Naive thymus-derived CD4-positive, alpha-beta T cell (primary cell): ENCODE measurements at regions not wholly inside any gene's neighbourhood (a gene's known extent, or its start where the extent isn't known, plus 50 kb on each side); places are given as distances from the start of the nearest gene placed in this dataset.
"Not testable (repeated sequence)": the region's sequence is repeated elsewhere in the genome, so short reads cannot be mapped to it uniquely, and the experiment has no call there.

Experiments used
- ATAC-seq: fragments of 150-1000 bp; cut with Tn5 transposase; 2 replicates; pipeline ENCODE4 v1.10.0; 2021; ENCODE audit warnings: mild to moderate bottlenecking, moderate library complexity
- CTCF ChIA-PET: fragments of 350-600 bp; sonication (Branson Sonifier 250); formaldehyde crosslinking; loops from one replicate; lab custom pipeline; 2021; ENCODE audit warnings: antibody characterized with exemption; lab: Charles Lee
- POLR2A ChIA-PET: fragments of 350-600 bp; sonication (Branson Sonifier 250); formaldehyde crosslinking; loops from one replicate; lab custom pipeline; 2021; ENCODE audit warnings: antibody characterized with exemption, inconsistent platforms; lab: Charles Lee
- DNase-seq, 9 donors: peaks; one replicate each; pipeline versions ENCODE4 v3.0.0 to v3.0.0-alpha.2; 2020 to 2022; ENCODE audit warnings: mixed read lengths in 1 of 9
- H3K27ac ChIP-seq: one replicate; pipeline ENCODE4 v1.7.0; 2013; ENCODE audit warnings: mild to moderate bottlenecking, low read depth, low read length, moderate library complexity
- H3K27me3 ChIP-seq, 2 donors: one replicate each; pipeline ENCODE4 v1.7.0; 2013; ENCODE audit warnings: low read length in 2 of 2, mild to moderate bottlenecking in 2 of 2, moderate library complexity in 2 of 2; ENCODE audit not compliant: control insufficient read depth in 2 of 2, insufficient read depth in 2 of 2
- H3K36me3 ChIP-seq, 3 experiments: 1 replicate in 2 of 3; 2 replicates in 1 of 3; pipeline ENCODE4 v1.7.0; 2013; ENCODE audit warnings: low read length in 3 of 3, mild to moderate bottlenecking in 3 of 3, moderate library complexity in 1 of 3; ENCODE audit not compliant: insufficient read depth in 3 of 3, control insufficient read depth in 2 of 3
- H3K4me1 ChIP-seq, 2 donors: one replicate each; pipeline ENCODE4 v1.7.0; 2013; ENCODE audit warnings: low read length in 2 of 2, mild to moderate bottlenecking in 2 of 2, moderate library complexity in 1 of 2; ENCODE audit not compliant: control insufficient read depth in 2 of 2, insufficient read depth in 2 of 2
- H3K4me3 ChIP-seq: 2 replicates; pipeline ENCODE4 v1.7.0; 2013; ENCODE audit warnings: mild to moderate bottlenecking, low read length
- H3K9me3 ChIP-seq, 3 experiments: 1 replicate in 2 of 3; 2 replicates in 1 of 3; pipeline ENCODE4 v1.7.0; 2013; ENCODE audit warnings: low read length in 3 of 3; ENCODE audit not compliant: control insufficient read depth in 2 of 3
- H3K27ac Mint-ChIP-seq, 9 donors: one replicate each; pipeline ENCODE4 v1.8.0; 2020 to 2022; ENCODE audit warnings: mixed read lengths in 9 of 9, mild to moderate bottlenecking in 8 of 9, moderate library complexity in 5 of 9, inconsistent platforms in 2 of 9
- H3K27me3 Mint-ChIP-seq, 5 donors: one replicate each; pipeline ENCODE4 v1.8.0; 2021 to 2022; ENCODE audit warnings: mixed read lengths in 5 of 5, mild to moderate bottlenecking in 1 of 5
- H3K36me3 Mint-ChIP-seq, 5 donors: one replicate each; pipeline ENCODE4 v1.8.0; 2020 to 2022; ENCODE audit warnings: mixed read lengths in 5 of 5, mild to moderate bottlenecking in 3 of 5, inconsistent platforms in 1 of 5
- H3K4me1 Mint-ChIP-seq, 7 donors: one replicate each; pipeline ENCODE4 v1.8.0; 2020 to 2022; ENCODE audit warnings: mixed read lengths in 7 of 7, mild to moderate bottlenecking in 3 of 7, inconsistent platforms in 1 of 7
- H3K4me3 Mint-ChIP-seq, 10 donors: one replicate each; pipeline ENCODE4 v1.8.0; 2020 to 2022; ENCODE audit warnings: mild to moderate bottlenecking in 10 of 10, mixed read lengths in 10 of 10, moderate library complexity in 6 of 10, inconsistent platforms in 2 of 10
- H3K9me3 Mint-ChIP-seq, 11 donors: one replicate each; pipeline ENCODE4 v1.8.0; 2020 to 2022; ENCODE audit warnings: mixed read lengths in 11 of 11, mild to moderate bottlenecking in 4 of 11, inconsistent platforms in 1 of 11, moderate library complexity in 1 of 11
- intact Hi-C, 2 donors: fragments of 100-400 bp; cut with micrococcal nuclease; formaldehyde crosslinking; loops; one replicate each; pipeline ENCODE4 v1.15.1; 2023

GRCh38 chr2:228771774-228772173 lies 499.3 kb downstream of the PID1 start:
- intact Hi-C loops: no loop called here
- Histone ChIP-seq H3K9me3 (no peaks in the 10 kb centered on the region), H3K36me3 (no peaks in the 10 kb centered on the region), H3K4me3 (no peak overlapping the region), H3K27me3 (no peaks in the 10 kb centered on the region), H3K4me1 (no peaks in the 10 kb centered on the region), H3K27ac (no peak overlapping the region)
- DNase-seq (no peak), ATAC-seq (no peak)
- H3K36me3 Mint-ChIP-seq: no peaks in the 10 kb centered on the region
- no peak overlapping the region for H3K27ac Mint-ChIP-seq
- CTCF ChIA-PET: no interaction called here
- no peak overlapping the region for H3K4me3 Mint-ChIP-seq
- peaks cover 0 to 32% (median 5%) of the 10 kb centered on the region in 11 donors for H3K9me3 Mint-ChIP-seq
- H3K27me3 Mint-ChIP-seq: no peaks in the 10 kb centered on the region
- POLR2A ChIA-PET: no interaction called here
- no peaks in the 10 kb centered on the region for H3K4me1 Mint-ChIP-seq

GRCh38 chr2:228771315-228771714 lies 499.8 kb downstream of the PID1 start:
- Mint-ChIP-seq H3K9me3 (peaks cover 0 to 32% (median 5%) of the 10 kb centered on the region in 11 donors), H3K27ac (no peak overlapping the region), H3K4me3 (no peak overlapping the region), H3K4me1 (no peaks in the 10 kb centered on the region), H3K27me3 (no peaks in the 10 kb centered on the region), H3K36me3 (no peaks in the 10 kb centered on the region)
- POLR2A ChIA-PET: no interaction called here
- Histone ChIP-seq H3K4me1 (no peaks in the 10 kb centered on the region), H3K4me3 (no peak overlapping the region), H3K27me3 (no peaks in the 10 kb centered on the region), H3K36me3 (no peaks in the 10 kb centered on the region), H3K9me3 (no peaks in the 10 kb centered on the region), H3K27ac (no peak overlapping the region)
- intact Hi-C loops: no loop called here
- ATAC-seq: no peak
- CTCF ChIA-PET: no interaction called here
- DNase-seq: no peak

GRCh38 chr2:228768818-228769217 lies 502.3 kb downstream of the PID1 start:
- Histone ChIP-seq H3K9me3 (no peaks in the 10 kb centered on the region), H3K36me3 (no peaks in the 10 kb centered on the region), H3K4me3 (no peak overlapping the region), H3K27me3 (no peaks in the 10 kb centered on the region), H3K4me1 (no peaks in the 10 kb centered on the region), H3K27ac (no peak overlapping the region)
- Mint-ChIP-seq H3K4me1 (no peaks in the 10 kb centered on the region), H3K36me3 (no peaks in the 10 kb centered on the region), H3K9me3 (peaks cover 0 to 20% (median 6%) of the 10 kb centered on the region in 11 donors), H3K27ac (no peak overlapping the region), H3K27me3 (no peaks in the 10 kb centered on the region), H3K4me3 (no peak overlapping the region)
- POLR2A ChIA-PET: no interaction called here
- intact Hi-C loops: no loop called here
- DNase-seq (no peak), ATAC-seq (no peak)
- CTCF ChIA-PET: no interaction called here

GRCh38 chr2:228768141-228768540 lies 502.9 kb downstream of the PID1 start:
- peaks cover 0 to 22% (median 6%) of the 10 kb centered on the region in 11 donors for H3K9me3 Mint-ChIP-seq
- H3K36me3 ChIP-seq, DNase-seq, H3K4me3 ChIP-seq, H3K9me3 ChIP-seq, ATAC-seq, H3K4me1 ChIP-seq, H3K27me3 ChIP-seq, H3K36me3 Mint-ChIP-seq, intact Hi-C loops, POLR2A ChIA-PET, H3K27me3 Mint-ChIP-seq, H3K4me1 Mint-ChIP-seq, H3K27ac Mint-ChIP-seq, CTCF ChIA-PET, H3K4me3 Mint-ChIP-seq, H3K27ac ChIP-seq: not testable (repeated sequence)

DNA sequence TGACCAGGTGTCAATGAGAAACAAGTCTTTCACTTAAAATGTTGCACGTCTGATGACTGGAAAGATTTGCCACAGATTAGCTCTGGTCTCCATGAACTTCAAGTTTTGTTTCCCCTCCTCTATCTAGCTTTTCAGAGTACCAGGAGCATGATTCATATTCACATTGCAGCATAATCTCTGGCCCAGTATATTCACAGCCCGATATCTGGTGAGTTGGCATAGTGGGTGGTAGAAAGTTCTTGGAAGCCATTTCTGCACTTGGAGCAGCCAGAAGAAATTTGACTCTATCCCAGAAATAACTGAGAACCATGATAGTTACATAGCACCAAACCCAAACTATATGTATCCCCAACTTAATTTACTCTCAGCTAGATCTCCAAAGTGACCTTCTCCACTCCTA lies 503.9 kb downstream of the PID1 start:
- intact Hi-C loops: no loop called here
- ATAC-seq (no peak), DNase-seq (no peak)
- no peaks in the 10 kb centered on the region for H3K4me1 ChIP-seq
- no peaks in the 10 kb centered on the region for H3K27me3 ChIP-seq
- H3K36me3 ChIP-seq: no peaks in the 10 kb centered on the region
- no peak overlapping the region for H3K27ac Mint-ChIP-seq
- peaks cover 0 to 21% (median 4%) of the 10 kb centered on the region in 11 donors for H3K9me3 Mint-ChIP-seq
- no peaks in the 10 kb centered on the region for H3K9me3 ChIP-seq
- no peak overlapping the region for H3K4me3 ChIP-seq
- H3K36me3 Mint-ChIP-seq: no peaks in the 10 kb centered on the region
- POLR2A ChIA-PET: no interaction called here
- no peaks in the 10 kb centered on the region for H3K27me3 Mint-ChIP-seq
- CTCF ChIA-PET: no interaction called here
- no peak overlapping the region for H3K27ac ChIP-seq
- no peak overlapping the region for H3K4me3 Mint-ChIP-seq
- H3K4me1 Mint-ChIP-seq: no peaks in the 10 kb centered on the region

DNA sequence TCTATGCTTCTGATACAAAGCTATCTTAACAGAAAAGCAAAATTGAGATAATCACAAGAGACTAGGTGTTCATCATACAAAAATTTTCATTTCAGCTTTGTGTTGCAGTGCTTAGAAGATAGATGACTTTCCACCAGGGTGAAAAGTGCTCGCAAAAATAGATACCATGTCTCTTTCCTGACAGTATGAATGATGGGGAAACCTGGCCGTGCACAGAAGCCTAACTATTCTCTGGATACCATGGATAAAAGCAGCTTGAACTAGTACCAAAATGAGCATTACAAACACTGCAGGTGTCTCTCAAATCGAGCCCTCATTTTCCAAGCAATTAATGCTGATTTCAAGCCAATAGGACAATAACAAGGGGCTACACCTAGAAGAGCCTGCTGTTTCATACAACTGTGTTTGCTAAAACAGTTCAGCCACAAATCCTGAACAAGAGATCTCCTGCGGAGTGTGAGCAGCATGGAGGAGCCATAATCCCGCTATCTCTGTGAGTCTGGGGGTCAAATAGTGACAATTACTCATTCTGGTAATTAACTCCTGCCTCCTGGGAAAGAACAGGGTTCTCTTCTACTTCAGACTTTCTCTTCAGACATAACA lies 507.6 kb downstream of the PID1 start:
- H3K27me3 ChIP-seq: no peaks in the 10 kb centered on the region
- POLR2A ChIA-PET: no interaction called here
- no peaks in the 10 kb centered on the region for H3K36me3 ChIP-seq
- no peaks in the 10 kb centered on the region for H3K4me1 ChIP-seq
- Mint-ChIP-seq H3K4me1 (no peaks in the 10 kb centered on the region), H3K36me3 (no peaks in the 10 kb centered on the region), H3K9me3 (peaks cover 0 to 9% (median 4%) of the 10 kb centered on the region in 11 donors), H3K27ac (no peak overlapping the region), H3K4me3 (no peak overlapping the region), H3K27me3 (no peaks in the 10 kb centered on the region)
- CTCF ChIA-PET: no interaction called here
- no peak overlapping the region for H3K27ac ChIP-seq
- H3K4me3 ChIP-seq: no peak overlapping the region
- no peak for ATAC-seq
- DNase-seq: no peak
- no peaks in the 10 kb centered on the region for H3K9me3 ChIP-seq
- intact Hi-C loops: no loop called here

DNA sequence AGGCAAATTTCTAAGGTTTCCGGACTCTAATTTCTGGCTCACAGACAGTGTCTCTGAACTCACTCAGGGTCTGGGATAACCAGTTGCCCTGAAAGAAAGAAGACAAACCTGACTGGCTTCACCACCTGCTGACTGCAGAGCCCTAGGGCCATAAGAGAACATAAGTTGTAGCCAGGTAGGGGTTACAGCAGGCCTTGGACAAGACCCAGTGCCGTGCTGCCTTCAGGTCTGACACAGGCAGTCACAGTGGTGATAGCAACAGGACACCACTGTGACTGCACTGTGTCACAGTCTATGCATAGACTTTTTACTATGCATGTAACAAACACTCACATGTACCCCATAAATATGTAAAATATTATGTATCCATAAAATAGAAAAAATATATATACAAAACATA lies 508.5 kb downstream of the PID1 start:
- DNase-seq: no peak
- no peaks in the 10 kb centered on the region for H3K27me3 ChIP-seq
- no peaks in the 10 kb centered on the region for H3K4me1 ChIP-seq
- intact Hi-C loops: no loop called here
- ChIA-PET CTCF (no interaction called here), POLR2A (no interaction called here)
- H3K27ac ChIP-seq: no peak overlapping the region
- Mint-ChIP-seq H3K27me3 (no peaks in the 10 kb centered on the region), H3K4me3 (no peak overlapping the region), H3K9me3 (peaks cover 0 to 9% (median 4%) of the 10 kb centered on the region in 11 donors), H3K36me3 (no peaks in the 10 kb centered on the region), H3K4me1 (no peaks in the 10 kb centered on the region), H3K27ac (no peak overlapping the region)
- H3K36me3 ChIP-seq: no peaks in the 10 kb centered on the region
- ATAC-seq: no peak
- H3K4me3 ChIP-seq: no peak overlapping the region
- no peaks in the 10 kb centered on the region for H3K9me3 ChIP-seq
